Stimulated activated CD4-positive, alpha-beta T cell treated with anti-CD3 and anti-CD28 coated beads, Interleukin-12 subunit alpha, Interleukin-12 subunit beta, amount 100 ng/mL, for 48 hours (primary cell): ENCODE measurements at regions not wholly inside any gene's neighbourhood (a gene's known extent, or its start where the extent isn't known, plus 50 kb on each side); places are given as distances from the start of the nearest gene placed in this dataset.
"Not testable (repeated sequence)": the region's sequence is repeated elsewhere in the genome, so short reads cannot be mapped to it uniquely, and the experiment has no call there.

Experiments used
- DNase-seq, 3 donors: peaks; one replicate each; pipeline ENCODE4 v3.0.0-alpha.2; 2020; ENCODE audit warnings: low read depth in 2 of 3, low spot score in 1 of 3

DNA sequence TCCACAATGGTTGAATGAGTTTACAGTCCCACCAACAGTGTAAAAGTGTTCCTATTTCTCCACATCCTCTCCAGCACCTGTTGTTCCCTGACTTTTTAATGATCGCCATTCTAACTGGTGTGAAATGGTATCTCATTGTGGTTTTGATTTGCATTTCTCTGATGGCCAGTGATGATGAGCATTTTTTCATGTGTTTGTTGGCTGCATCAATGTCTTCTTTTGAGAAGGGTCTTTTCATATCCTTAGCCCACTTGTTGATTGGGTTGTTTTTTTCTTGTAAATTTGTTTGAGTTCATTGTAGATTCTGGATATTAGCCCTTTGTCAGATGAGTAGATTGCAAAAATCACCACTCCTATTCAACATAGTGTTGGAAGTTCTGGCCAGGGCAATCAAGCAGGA, 287.6 kb upstream of the RASGRP1 start:
- DNase-seq, result not testable (repeated sequence)

DNA sequence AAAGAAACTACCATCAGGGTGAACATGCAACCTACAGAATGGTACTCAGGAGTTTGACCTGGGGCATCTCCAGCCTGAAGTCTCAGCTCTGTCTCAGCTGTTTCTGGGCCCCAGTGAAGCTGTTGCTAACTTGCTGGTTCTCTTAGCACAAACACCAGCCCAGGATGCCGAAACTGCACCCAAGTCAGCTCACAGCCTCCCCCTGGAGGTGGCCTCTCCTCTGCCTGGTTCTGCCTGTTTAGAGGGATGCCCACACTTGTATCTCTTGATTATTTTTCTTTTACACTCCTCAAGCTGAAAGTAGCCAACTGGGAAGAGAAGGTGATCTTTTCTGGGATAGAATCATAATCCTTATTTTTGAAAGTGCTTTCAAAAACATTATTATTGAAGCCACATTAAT, 289.0 kb upstream of the RASGRP1 start:
- DNase-seq, result peak in 1 of 3 donors; percentile 2

DNA sequence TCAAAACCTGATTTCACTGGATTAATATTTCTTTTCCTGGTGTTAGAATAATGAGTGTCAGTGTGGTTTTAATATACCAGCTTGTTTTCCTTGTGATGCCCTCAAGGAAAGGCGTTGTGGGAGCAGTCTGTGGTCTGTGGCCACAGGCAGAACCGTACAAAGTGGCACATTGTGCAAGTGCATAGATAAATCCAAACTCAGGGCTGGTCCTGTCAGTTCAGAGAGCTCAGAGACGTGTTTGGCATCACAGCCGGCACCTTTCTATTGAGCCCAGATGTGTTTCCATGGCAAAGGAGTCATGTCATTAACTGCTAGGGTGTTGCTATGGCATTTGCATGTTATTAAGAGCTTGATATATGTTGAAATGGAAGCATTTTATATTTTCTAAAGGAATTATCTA, 289.9 kb upstream of the RASGRP1 start:
- no peak for DNase-seq

DNA sequence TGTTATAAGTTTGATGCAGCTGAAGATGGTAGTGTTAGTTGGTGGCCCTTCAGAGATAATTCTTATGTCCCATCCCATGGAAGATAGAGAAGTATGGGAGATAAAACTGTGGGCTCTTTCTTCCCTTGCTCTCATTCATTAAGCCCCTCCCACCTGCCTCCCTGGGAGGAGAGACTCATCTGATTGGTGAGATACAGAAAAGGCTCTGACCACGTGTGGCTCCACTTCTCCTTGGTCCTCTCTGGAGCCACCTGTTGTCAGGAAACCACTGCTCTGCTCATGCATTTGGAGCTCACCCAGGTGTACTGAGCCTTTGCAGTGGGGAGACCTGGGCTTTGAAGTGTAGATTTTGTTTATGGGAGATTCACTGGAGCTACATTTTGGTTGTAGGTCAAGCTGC, 293.2 kb upstream of the RASGRP1 start:
- no peak for DNase-seq

DNA sequence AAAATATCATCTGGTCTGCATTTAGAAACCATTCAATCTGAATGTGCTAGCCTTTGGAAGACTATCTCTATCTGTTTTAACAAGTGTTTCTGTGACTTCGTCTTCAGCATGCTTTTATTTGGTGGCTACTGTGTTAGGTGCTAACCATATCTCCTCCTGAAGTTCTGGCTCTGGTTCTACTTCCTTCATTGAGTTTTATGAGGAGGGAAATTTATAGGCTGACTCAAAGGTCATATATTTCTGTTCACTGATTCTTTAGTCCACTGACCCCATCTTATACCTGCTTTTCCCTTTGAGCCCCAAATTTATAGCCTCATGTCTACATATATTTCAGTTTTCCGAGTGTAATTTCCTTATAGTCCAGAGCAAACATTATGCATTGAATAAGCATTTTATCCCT, 295.0 kb upstream of the RASGRP1 start:
- DNase-seq, result no peak

DNA sequence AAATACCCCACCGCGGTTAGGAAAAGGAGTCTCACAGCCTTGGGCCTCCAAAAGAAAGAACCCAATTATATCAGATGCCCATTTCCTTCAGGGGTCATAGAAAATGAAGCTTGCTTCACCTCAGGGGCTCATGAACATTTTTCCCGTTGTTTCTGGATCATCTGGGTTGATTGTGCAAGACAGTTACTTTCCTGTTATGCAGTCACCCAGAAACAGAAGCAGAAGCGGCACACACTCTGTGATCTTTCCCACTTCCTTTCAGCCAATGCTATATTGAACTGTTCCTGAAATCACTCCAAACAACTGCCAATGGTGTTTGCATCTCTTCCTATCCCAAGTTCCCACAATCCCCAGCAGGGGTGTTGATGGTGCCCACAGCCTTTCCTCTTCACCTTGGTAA, 295.6 kb upstream of the RASGRP1 start:
- DNase-seq, result no peak

DNA sequence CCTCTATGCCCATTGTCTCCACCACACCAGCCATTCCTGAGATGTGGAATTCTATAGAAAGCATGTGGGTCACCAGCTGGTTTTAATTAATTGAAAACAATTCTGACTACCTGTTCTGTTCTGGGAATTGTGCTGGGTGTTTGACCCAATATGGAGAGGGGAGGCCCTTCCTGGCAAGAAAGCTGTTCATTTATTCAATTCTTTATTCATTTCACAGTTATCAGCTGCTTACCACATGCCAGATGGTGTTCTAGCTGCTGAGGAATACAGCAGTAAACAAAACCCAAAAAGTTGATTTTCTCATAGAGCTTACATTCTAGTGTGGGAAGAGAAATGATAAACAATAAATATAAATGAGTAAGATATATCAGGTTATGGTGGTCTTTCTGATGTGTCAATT, 296.1 kb upstream of the RASGRP1 start:
- no peak for DNase-seq

DNA sequence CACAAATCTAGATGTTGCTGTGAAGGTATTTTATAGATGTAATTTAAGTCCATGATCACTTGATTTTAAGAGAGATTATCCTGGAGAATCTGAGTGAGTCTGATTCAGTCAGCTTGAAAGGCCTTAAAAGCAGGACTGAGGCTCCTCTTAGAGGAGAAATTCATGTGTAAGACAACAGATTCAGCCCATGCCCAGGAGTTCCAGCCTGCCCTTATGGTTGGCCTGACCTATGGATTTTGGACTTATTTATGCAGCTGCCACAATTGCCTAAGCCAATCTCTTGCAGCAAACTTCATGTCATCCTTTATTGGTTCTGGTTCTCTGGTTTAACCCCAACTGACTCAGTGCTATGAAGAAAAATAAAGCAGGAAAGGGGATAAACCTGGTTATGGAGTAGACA, 296.5 kb upstream of the RASGRP1 start:
- no peak for DNase-seq

DNA sequence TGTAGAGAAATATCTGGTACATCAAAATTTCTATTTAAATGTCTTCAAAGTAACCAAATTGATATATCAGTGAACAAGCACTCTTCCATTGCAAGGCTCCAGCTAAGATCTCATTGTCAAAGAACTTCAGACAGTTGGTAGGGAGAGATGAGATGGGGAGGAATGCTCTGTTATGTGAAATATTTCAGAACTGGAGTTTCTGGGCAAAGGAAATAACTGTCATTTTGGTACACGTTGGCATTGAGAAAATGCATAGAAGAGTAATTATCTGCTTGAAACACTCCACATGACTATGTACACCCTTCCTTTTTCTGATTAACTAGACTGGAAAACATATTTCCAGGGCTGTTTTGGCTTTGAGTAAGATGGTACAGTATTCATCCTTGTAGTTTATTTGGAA, 297.5 kb upstream of the RASGRP1 start:
- no peak for DNase-seq

DNA sequence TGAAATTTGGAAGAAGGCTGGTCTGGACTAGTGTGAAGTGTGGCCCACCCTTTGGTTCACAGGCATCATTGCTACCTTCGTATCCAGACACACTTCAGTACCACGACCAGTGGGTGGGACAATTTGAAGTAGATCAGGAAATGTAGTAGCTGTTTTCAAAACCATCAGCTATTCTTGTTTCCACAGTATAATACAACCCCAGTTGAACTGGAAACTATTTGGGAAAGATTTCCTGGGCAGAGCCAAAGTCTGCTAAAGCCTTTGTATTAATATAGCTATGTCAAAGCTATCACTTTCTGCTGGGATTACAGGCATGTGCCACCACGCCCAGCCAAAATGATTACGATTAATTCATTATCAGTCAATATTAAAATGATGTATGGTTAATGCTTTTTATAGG, 298.8 kb upstream of the RASGRP1 start:
- DNase-seq, result no peak

DNA sequence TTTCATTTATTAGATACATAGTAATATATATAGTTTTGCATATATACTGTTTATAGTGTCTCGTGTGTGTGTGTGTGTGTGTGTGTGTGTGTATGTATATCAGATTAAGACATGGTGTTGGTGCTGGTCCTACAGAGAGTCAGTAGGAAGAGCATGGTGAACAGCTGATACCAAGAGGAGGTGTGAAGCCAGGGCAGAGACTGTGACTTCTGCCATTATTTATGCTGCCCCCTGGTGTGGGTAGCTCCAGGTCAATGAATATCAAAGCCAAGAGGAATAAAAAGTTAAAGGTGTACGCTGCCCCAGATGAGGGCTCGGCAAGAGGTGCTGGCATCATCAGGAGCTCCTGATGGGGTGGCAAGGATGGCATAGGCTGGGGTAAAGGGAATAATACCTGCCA, 299.5 kb upstream of the RASGRP1 start:
- DNase-seq, result no peak

DNA sequence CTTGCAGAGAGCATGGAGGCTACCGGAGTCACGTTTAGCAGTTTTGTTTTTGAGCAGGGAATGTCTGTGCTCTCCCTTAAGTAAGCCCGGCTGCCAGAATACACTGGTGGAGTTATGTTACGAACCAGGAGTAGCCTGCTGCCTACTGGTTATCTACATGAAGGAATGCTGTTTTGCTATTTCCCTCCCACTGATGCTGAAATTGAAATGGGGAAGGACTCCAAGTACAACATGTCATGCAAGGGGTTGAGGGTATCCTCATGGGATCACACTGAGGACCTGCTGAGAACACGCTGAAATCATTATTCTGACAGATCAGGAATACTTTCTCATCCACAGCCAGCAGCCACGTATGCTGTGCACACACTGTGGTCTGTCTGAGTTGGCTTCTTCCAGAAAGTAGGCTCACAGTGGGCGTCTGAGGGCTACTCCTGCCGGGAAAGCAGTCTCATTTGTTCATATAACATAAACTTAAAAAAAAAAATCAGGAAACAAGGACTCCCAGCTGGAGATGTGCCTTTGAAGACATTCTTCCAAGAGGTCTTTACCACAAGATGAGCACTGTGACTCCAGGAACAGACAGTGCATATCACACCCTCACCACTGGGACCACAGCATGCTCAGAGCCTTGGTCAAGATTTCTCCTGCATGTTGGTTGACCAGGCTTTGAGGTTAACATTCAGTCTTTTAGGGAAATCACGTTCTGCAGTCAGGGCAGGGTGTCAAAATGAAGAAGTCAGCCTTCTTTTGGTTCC, 300.4 kb upstream of the RASGRP1 start:
- DNase-seq, result no peak

DNA sequence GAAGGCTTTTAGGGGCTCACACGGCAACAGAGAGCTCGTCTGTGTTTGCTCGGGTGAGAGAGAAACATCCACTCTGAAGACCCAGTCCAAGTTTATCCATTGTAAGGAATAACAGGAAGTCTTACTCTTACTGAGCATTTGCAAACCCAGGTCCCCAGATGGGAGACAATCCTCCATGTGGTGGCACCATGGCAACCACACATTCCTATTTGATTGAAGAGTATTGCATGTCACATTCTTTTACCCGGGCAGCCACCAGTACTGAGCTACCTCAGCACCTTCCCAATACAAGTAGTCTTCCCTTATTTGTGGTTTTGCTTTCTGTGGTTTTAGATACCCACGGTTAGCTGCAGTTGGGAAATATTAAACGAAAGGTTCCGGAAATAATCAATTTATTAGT, 302.9 kb upstream of the RASGRP1 start:
- no peak for DNase-seq

DNA sequence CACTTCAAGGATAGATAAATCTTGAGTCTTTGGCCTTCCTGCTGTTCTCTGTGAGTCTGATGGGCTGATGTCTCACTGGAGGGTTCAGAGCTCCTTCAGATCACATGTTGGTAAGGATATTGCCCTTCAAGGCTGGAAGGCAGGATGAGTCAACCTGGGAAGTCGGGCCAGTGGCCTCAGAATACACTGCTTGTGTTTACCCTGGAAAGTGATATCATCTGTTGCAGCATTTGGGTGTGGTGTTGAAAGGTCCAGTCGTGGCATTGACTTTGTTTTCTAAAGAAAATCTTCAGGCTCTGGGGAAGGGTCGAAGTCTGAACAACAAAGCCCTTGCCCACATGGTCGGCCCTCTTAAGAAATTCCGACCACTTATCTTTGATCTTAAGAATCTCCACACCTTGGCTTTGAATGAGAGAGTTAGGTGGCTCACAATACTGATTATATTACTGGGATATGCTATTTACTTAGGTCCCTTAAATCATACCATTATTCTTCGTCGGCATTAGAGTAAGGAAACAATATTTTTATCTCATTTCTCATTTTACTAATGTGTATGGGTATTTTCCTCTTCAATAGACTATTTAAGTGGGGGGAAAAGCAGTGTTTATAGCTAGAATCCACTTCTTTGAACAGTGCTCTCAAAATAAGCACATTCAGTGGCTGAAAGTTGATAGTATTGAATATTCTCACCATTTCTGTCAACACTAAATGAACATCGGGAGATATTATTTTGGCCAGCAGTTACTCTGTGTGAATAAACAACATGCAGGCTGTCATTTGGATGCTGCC, 303.9 kb upstream of the RASGRP1 start:
- no peak for DNase-seq

DNA sequence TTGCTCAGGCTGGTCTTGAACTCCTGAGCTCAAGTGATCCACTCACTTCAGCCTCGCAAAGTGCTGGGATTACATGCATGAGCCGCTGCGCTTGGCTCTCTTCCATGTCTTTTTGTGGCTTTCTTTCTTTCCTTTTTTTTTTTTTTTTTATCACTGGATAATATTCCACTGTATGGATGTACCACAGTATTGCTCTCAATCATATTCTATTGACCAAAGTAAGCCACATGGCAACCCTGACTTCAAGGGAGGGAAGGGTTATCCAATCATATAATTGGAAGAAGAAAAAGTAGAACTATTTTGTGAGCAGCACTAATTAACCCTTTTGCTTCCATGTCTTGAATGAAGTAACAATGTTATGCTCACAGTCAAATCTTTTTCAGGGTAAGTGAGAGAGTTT, 307.0 kb upstream of the RASGRP1 start:
- no peak for DNase-seq

DNA sequence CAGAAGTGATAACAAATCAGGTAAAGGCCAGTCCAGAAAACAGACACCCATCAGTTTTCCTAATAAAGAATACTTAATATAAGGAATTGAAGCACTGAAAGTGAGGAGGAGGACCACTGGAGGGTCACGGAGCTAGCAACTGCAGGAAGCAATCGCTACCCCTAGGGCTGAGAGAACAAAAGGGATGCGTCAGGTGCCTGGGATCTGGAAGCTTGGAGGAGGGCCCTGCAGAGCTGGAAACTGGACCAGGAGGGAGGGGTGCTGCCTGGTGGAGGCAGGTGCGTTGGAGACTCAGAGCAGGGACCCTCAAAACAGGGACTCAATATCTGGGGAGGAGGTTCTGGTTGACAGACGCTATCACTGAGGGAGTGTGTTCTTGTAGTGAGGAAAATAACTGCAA, 308.1 kb upstream of the RASGRP1 start:
- no peak for DNase-seq

DNA sequence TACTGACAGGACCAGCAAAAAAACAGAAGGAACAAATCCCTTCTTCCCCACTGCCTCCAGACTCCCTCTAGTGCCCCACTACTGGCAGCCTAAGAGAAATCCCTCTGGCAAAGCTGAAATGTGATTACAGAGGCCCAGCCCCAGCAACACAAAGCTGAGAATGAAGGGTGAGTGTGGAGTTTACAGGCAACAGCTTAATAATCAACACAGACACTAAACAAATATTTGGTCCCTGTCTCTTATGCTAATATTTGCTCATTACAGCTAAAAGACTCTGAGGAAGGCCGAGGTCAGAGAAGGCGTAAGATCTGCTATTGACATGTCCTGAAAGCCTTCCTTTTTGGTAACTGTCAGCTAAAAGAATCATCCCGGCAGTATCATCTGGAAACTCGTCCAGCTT, 308.5 kb upstream of the RASGRP1 start:
- no peak for DNase-seq

DNA sequence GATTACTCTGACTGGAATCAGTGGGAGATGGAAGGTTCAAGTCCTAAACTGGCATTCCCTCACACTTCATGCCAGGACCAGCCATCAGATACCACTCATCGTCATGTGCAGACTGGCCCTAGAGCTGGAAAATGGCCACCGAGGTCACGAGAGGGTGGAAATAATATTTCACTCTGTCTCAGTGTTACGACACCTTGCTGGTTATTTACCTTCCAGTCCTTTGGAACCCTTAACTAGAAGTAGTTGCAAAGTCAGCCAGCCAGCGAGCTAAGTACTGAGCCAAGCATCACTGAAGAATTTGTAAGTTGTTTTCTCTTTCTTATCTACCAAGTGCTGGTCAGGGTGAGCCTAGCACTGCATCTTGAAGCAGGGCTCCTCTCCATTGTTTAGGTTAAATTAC, 309.9 kb upstream of the RASGRP1 start:
- no peak for DNase-seq

DNA sequence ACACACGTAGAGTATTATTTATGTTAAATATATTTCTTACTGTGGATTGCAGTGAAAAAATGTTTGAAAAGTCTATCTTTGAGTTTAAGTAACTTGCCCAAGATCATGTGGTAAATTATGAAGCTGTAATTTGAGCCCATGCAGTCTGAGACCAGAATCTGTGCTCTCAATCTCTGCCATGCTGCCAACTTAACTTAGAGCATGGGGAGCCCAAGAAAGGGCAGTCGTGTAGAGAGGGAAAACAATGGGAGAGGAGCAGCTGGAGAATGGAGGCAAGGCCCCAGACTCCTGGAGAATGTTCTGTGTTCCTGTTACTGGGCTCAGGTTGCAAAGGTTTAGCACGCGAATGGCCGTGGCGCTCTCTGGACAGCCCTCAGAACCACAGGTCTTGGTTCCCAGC, 311.6 kb upstream of the RASGRP1 start:
- DNase-seq, result no peak

DNA sequence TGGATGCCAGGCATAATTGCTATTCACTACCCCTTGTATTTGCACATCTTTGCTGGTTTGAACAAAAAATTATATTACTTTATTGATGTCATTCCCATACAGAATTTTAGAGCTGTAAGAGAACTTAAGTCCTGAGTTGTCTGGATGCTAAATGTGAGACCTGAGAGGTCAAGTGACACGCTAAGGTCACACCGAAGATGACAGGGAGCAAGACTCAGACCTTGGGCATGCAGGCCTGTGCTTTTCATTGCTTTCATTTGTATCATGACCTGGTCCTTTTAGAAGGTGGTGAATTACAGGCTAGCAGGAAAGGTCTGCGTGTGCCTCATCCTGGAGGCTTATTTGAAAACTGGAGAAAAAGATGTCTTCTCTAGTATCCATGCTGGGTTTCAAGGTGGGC, 312.0 kb upstream of the RASGRP1 start:
- no peak for DNase-seq

DNA sequence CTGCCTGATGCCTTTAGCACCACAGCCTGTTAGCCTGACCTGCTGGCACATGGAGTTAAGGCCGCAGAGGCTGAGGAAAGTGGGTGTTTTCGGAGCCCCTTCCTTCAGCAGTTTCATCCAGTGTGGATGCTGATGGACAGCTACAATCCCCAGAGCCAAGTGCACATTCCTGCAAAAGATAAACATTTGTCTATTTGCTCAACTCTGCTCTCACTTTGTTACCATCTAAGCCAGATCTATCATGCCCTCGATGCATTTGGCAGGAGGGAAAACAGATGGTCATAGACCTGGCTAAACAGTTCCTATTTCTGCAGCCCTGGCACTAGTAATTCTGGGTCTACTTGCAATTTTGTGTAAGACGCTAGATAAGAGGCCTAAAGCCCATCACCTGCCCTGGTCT, 312.9 kb upstream of the RASGRP1 start:
- no peak for DNase-seq

DNA sequence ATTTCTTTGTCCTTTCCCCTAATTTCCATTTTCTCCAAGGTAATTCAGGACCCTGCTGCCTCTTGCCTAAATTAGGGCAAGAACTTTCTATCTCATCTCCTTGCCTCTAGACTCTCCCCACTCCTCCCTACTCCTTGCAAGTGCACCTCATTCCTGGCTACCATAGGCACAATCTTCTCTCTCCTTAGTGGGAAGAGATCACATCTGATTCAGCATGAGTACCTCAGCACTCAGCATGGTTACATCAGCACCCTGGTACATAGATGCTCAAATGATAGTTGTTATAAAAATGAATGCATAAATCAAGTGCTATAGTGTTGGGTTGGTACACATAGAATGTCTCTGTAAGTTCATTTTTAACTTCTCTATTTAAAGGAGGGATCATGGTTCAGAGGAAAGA, 313.4 kb upstream of the RASGRP1 start:
- no peak for DNase-seq

DNA sequence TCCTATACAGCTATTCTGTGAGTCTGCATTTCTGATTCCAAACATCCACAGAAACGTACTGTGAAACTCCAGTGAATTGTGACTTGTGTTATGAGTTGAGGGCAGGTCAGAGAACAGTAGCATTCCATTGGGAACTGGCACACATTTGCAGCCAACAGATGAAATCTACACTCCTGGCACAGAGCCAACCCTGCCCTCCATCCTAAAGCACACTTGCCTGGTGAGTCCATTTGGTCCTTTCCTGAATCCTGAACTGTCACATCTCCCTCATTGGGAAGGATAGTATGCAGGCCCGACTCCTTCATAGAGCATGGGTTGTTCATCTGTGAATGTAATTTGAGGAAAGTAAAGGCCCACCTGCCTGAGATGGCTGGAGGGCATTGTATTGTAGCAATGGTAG, 314.3 kb upstream of the RASGRP1 start:
- DNase-seq, result no peak
